ENCODE measurements at regions not wholly inside any gene's neighbourhood (a gene's known extent, or its start where the extent isn't known, plus 50 kb on each side); places are given as distances from the start of the nearest gene placed in this dataset.

GRCh38 chr2:26529406-26530239, 51.7 kb upstream of the OTOF start:
- Histone ChIP-seq H3K27ac (ENCODE audit: insufficient read depth, low read depth, low read length) (no peak overlapping the region), H3K9me1 (replicated peaks; ENCODE audit: control insufficient read depth, extremely low read depth, insufficient read depth, low read length) (no peaks in the 10 kb centered on the region), H3K36me3 (ENCODE audit: control insufficient read depth in 2 of 2, extremely low read depth in 1 of 2, insufficient read depth in 2 of 2, low read length in 2 of 2) (no peaks in the 10 kb centered on the region), H3K9me3 (replicated peaks; ENCODE audit: control insufficient read depth, insufficient read depth, low read length) (no peaks in the 10 kb centered on the region), H3K9ac (replicated peaks; ENCODE audit: extremely low read depth, insufficient read depth, low read length) (no peak overlapping the region), H3K79me2 (ENCODE audit: control insufficient read depth, insufficient read depth, low read length) (no peaks in the 10 kb centered on the region), H3K4me1 (ENCODE audit: control insufficient read depth, extremely low read depth, insufficient read depth, low read length) (peaks cover 4% of the 10 kb centered on the region), H3K4me3 (replicated peaks in 1 of 3; ENCODE audit: insufficient read depth in 1 of 3, low read depth in 1 of 3, low read length in 3 of 3) (no peak overlapping the region), H3K4me2 (ENCODE audit: insufficient read depth, low read length) (no peak overlapping the region), H2AFZ (ENCODE audit: low read depth, low read length) (no peak overlapping the region), H3K27me3 (ENCODE audit: control insufficient read depth in 2 of 2, insufficient read depth in 2 of 2, low read length in 2 of 2) (no peaks in the 10 kb centered on the region), H4K20me1 (replicated peaks; ENCODE audit: control insufficient read depth, extremely low read depth, insufficient read depth, low read length) (no peaks in the 10 kb centered on the region)
- intact Hi-C loops (cut with micrococcal nuclease) (loop anchor here (5.0 kb wide), 1 partner anchor 48 kb away; no protein-coding TSS in a partner anchor), dilution Hi-C loops (cut with MboI; ENCODE audit: extremely low pct_ligation_motif_present, low sequenced_read_pairs) (no loop called here)
- FAIRE-seq (no peak), DNase-seq (ENCODE audit: low read depth, low spot score) (no peak)
- POLR2A ChIA-PET, result no interaction called here
- no TSS peak for BruUV-seq (replicated peaks)
- TF ChIP-seq JUN (IDR thresholded peaks at IDR 0.05; ENCODE audit: borderline replicate concordance, insufficient read depth, insufficient read length, low read depth), result no peak
- CTCF ChIA-PET, result interaction anchor here (0.8 kb wide), 1 partner anchor 11 kb away, joined by 6 read pairs; no protein-coding TSS in a partner anchor

- no TSS peak for BruUV-seq (replicated peaks)
- H3K9ac ChIP-seq (replicated peaks; ENCODE audit: extremely low read depth, insufficient read depth, low read length), result no peak overlapping the region
- H3K79me2 ChIP-seq (ENCODE audit: control insufficient read depth, insufficient read depth, low read length), result no peaks in the 10 kb centered on the region
- no peaks in the 10 kb centered on the region for H3K9me1 ChIP-seq (replicated peaks; ENCODE audit: control insufficient read depth, extremely low read depth, insufficient read depth, low read length)
- FAIRE-seq, result no peak
- H3K4me1 ChIP-seq (ENCODE audit: control insufficient read depth, extremely low read depth, insufficient read depth, low read length), result peaks cover 4% of the 10 kb centered on the region
- dilution Hi-C loops (cut with MboI; ENCODE audit: extremely low pct_ligation_motif_present, low sequenced_read_pairs), result no loop called here
- no peak for TF ChIP-seq GATA2 (IDR thresholded peaks at IDR 0.05; ENCODE audit: insufficient read depth, insufficient read length, low read depth, low read length)
- no peak for TF ChIP-seq POLR2A (IDR thresholded peaks at IDR 0.05; ENCODE audit: low read depth, low read length)
- TF ChIP-seq MAX (IDR thresholded peaks at IDR 0.05; ENCODE audit: insufficient read depth, insufficient read length), result no peak
- TF ChIP-seq FOS (IDR thresholded peaks at IDR 0.05; ENCODE audit: borderline replicate concordance, insufficient read depth, low read length), result no peak
- H4K20me1 ChIP-seq (replicated peaks; ENCODE audit: control insufficient read depth, extremely low read depth, insufficient read depth, low read length), result no peaks in the 10 kb centered on the region
- H3K4me2 ChIP-seq (ENCODE audit: insufficient read depth, low read length), result no peak overlapping the region
- H3K36me3 ChIP-seq (ENCODE audit: control insufficient read depth in 2 of 2, extremely low read depth in 1 of 2, insufficient read depth in 2 of 2, low read length in 2 of 2), result no peaks in the 10 kb centered on the region
- H3K4me3 ChIP-seq (replicated peaks in 1 of 3; ENCODE audit: insufficient read depth in 1 of 3, low read depth in 1 of 3, low read length in 3 of 3), result no peak overlapping the region
- DNase-seq (ENCODE audit: low read depth, low spot score), result no peak
- CTCF ChIA-PET, result no interaction called here
- no peak overlapping the region for H2AFZ ChIP-seq (ENCODE audit: low read depth, low read length)
- POLR2A ChIA-PET, result no interaction called here
- no peaks in the 10 kb centered on the region for H3K27me3 ChIP-seq (ENCODE audit: control insufficient read depth in 2 of 2, insufficient read depth in 2 of 2, low read length in 2 of 2)
- intact Hi-C loops (cut with micrococcal nuclease), result no loop called here
- H3K27ac ChIP-seq (ENCODE audit: insufficient read depth, low read depth, low read length), result no peak overlapping the region
- H3K9me3 ChIP-seq (replicated peaks; ENCODE audit: control insufficient read depth, insufficient read depth, low read length), result no peaks in the 10 kb centered on the region
These were observed 50.9 kb upstream of the OTOF start for GRCh38 chr2:26528836-26529235.

Measured in endothelial cell of umbilical vein (primary cell).